ENCODE measurements at regions not wholly inside any gene's neighbourhood (a gene's known extent, or its start where the extent isn't known, plus 50 kb on each side); places are given as distances from the start of the nearest gene placed in this dataset.
"Not testable (repeated sequence)": the region's sequence is repeated elsewhere in the genome, so short reads cannot be mapped to it uniquely, and the experiment has no call there.

DNA sequence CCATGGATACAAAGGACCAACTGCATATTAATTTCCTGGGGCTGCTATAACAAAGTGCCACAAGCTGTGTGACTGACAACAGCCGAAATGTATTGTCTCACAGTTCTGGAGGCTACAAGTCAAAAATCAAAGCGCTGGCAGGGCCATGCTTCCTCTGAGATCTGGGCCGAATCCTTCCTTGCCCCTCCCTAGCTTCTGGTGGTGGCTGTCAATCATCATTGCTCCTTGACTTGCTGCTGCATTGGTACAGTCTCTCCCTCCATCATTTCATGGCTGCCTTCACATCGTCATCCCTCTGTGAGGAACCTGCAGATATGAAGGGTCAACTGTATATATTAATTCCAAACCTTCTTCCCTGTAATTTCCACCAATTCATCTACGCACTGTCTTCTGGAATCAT lies 118.3 kb downstream of the EXOC5 start:
- no peak for FAIRE-seq

GRCh38 chr14:57139173-57139572 lies 129.5 kb downstream of the EXOC5 start:
- FAIRE-seq = no peak

GRCh38 chr14:57136669-57137328 lies 131.9 kb downstream of the EXOC5 start:
- no peak for FAIRE-seq

- FAIRE-seq = not testable (repeated sequence)
Measured at GRCh38 chr14:57127809-57128208, 140.9 kb downstream of the EXOC5 start.

GRCh38 chr14:57122129-57122528 lies 146.6 kb downstream of the EXOC5 start:
- FAIRE-seq = no peak

- not testable (repeated sequence) for FAIRE-seq
Measured at GRCh38 chr14:57112072-57112807, 156.5 kb downstream of the EXOC5 start.

- not testable (repeated sequence) for FAIRE-seq
Measured at GRCh38 chr14:57110411-57110810, 158.3 kb downstream of the EXOC5 start.

- FAIRE-seq = no peak
Measured at GRCh38 chr14:57091030-57091608, 177.6 kb downstream of the EXOC5 start.

GRCh38 chr14:57089901-57090300 lies 178.8 kb downstream of the EXOC5 start:
- no peak for FAIRE-seq

DNA sequence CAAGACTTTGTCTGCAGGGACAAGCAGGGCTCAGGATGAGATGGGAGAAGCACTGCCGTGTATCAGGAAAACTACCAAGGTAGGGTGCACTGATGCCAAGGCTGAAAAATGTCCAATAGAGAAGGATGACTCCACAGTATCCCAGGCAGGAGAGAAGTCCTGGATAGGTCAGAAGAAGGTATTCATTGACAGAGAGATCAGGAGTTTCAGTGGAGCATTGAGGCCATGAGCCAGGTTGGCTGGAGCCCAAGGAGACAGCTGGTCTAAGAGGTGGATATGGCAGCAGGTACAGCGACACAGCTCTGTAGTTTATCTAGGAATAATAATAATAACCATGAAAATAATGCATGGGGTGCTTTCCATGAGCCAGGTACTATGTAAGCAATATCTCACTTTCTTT lies 180.9 kb downstream of the EXOC5 start:
- no peak for FAIRE-seq

- FAIRE-seq = no peak
Measured at GRCh38 chr14:57086271-57087162, 182.2 kb downstream of the EXOC5 start.

GRCh38 chr14:57085801-57086200 lies 182.9 kb downstream of the EXOC5 start:
- no peak for FAIRE-seq

DNA sequence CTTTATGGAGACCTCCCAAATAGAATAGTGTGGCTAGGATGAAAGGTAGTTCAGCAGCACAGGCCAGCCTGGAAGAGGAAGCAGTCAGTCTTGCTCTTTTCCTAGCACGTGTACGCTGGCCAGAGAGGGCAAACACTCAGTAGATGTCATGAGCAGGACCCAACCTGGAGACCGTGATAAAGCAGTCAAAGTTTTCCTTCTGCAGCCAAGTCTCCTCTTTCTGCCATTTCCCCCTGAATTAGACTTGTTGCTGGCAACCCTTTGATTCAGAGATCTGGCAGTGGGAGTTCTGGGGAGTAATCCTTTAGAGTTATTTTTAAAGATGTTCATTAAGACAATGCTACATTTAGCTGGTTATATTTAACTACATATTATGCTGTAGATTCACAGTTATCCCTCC lies 183.7 kb downstream of the EXOC5 start:
- FAIRE-seq = no peak

- no peak for FAIRE-seq
Measured at GRCh38 chr14:57080691-57081090, 188.0 kb downstream of the EXOC5 start.

GRCh38 chr14:57078054-57078453 lies 190.7 kb downstream of the EXOC5 start:
- FAIRE-seq = no peak

- FAIRE-seq = no peak
Measured at GRCh38 chr14:57073986-57074385, 194.7 kb downstream of the EXOC5 start.

DNA sequence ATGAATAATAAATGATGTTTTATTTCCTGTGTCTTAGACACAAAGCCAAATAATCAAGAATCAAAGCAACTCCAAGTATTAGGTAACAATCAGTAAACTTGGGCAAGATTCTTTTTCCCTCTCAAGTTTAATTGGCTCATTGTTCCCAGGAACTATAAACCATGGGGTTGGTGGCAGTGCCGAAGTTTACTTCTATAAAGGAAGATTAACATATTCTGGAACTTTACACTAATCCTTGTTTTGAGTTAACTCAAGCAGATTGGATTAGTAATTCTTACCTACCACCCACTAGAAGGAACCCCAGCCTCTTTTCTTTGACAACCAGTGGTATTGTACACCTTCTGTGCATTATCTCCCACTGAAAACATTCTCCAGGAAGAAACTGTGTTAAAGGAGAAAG lies 197.1 kb downstream of the EXOC5 start:
- FAIRE-seq = no peak

- no peak for FAIRE-seq
Measured at GRCh38 chr14:57069702-57070101, 199.0 kb downstream of the EXOC5 start.

- no peak for FAIRE-seq
Measured at GRCh38 chr14:57068511-57068910, 200.2 kb downstream of the EXOC5 start.

DNA sequence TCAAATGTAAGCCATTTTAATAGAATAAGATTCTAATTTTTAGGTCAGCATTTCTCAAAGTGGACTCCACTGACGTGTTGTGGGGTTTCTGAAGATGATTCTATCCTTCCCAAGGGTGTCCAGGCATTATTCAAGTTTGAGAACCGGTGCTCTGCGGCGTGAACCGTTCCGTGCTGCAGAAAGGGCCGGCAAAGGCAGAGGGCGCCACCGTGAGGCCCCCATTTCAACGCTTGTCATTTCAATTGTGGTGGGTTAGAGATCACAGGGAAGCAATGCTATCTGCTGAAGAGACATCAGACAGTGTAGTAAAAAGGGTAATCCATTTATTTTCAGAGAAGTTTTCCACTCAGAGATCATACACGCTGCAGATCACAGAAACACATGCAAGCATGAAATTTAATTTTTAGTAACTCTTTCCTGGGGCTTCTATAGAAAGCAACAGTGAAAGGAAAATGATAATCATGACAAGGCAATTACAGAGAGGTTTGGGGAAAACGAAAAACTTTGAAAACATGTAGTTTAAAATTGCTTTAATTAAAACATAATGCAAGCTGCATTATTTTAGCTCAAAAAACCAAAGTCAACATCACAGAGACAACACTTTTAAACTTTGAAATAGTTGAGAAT lies 201.7 kb downstream of the EXOC5 start:
- FAIRE-seq = no peak

GRCh38 chr14:57066463-57066862 lies 202.2 kb downstream of the EXOC5 start:
- no peak for FAIRE-seq

GRCh38 chr14:57061009-57061711 lies 207.5 kb downstream of the EXOC5 start:
- FAIRE-seq = no peak
